HL-60 (cell line): ENCODE measurements at regions not wholly inside any gene's neighbourhood (a gene's known extent, or its start where the extent isn't known, plus 50 kb on each side); places are given as distances from the start of the nearest gene placed in this dataset.

Source experiments
- DNase-seq, 2 experiments: peaks; one replicate each; pipeline ENCODE4 v3.0.0-alpha.2; 2010 to 2020; ENCODE audit warnings: low read depth in 1 of 2, low spot score in 1 of 2
- H3K27ac ChIP-seq: fragments of 250-450 bp; sonication (Bioruptor Pico); replicated peaks from 2 replicates; pipeline ENCODE4 v1.5.1; 2020; ENCODE audit warnings: mild to moderate bottlenecking, moderate library complexity
- H3K27me3 ChIP-seq: fragments of 250-450 bp; sonication (Bioruptor Pico); 2 replicates; pipeline ENCODE4 v1.5.1; 2021; ENCODE audit warnings: mild to moderate bottlenecking, moderate library complexity; ENCODE audit not compliant: insufficient read depth, poor library complexity, severe bottlenecking
- H3K4me3 ChIP-seq: replicated peaks from 2 replicates; pipeline ENCODE4 v1.5.1; 2011; ENCODE audit warnings: mild to moderate bottlenecking, control low read depth, low read length; ENCODE audit not compliant: insufficient read depth
- CTCF ChIP-seq: IDR thresholded peaks from one replicate; pipeline ENCODE4 v1.5.1; 2011; ENCODE audit warnings: low read length, control low read depth, inconsistent platforms; ENCODE audit not compliant: insufficient read depth
- GABPA ChIP-seq: IDR thresholded peaks from 2 replicates; pipeline ENCODE4 v1.6.1; 2012; ENCODE audit warnings: low read depth
- POLR2AphosphoS5 ChIP-seq: IDR thresholded peaks from 2 replicates; pipeline ENCODE4 v1.6.1; 2012; ENCODE audit warnings: low read depth
- REST ChIP-seq: IDR thresholded peaks from 2 replicates; pipeline ENCODE4 v1.6.1; 2012; ENCODE audit warnings: low read depth; ENCODE audit not compliant: insufficient replicate concordance
- SPI1 ChIP-seq: IDR thresholded peaks from 2 replicates; pipeline ENCODE4 v1.6.1; 2012; ENCODE audit warnings: low read depth, mild to moderate bottlenecking, borderline replicate concordance

- H3K27ac ChIP-seq, result no peak overlapping the region
- no peak for TF ChIP-seq POLR2AphosphoS5
- no peak for TF ChIP-seq CTCF
- no peak for TF ChIP-seq REST
- no peak for TF ChIP-seq SPI1
- TF ChIP-seq GABPA, result no peak
- no peaks in the 10 kb centered on the region for H3K27me3 ChIP-seq
- DNase-seq, result no peak
- no peak overlapping the region for H3K4me3 ChIP-seq
Measured at GRCh38 chr12:78797196-78797931, 67.2 kb upstream of the SYT1 start.

- TF ChIP-seq REST (no peak), SPI1 (no peak), POLR2AphosphoS5 (no peak), GABPA (no peak), CTCF (no peak)
- H3K27me3 ChIP-seq, result no peaks in the 10 kb centered on the region
- no peak for DNase-seq
- H3K4me3 ChIP-seq, result no peak overlapping the region
- H3K27ac ChIP-seq, result no peak overlapping the region
Measured at GRCh38 chr12:78799649-78800048, 64.9 kb upstream of the SYT1 start.

- Histone ChIP-seq H3K27me3 (no peaks in the 10 kb centered on the region), H3K4me3 (no peak overlapping the region), H3K27ac (no peak overlapping the region)
- TF ChIP-seq CTCF, result no peak
- no peak for TF ChIP-seq REST
- TF ChIP-seq SPI1, result no peak
- TF ChIP-seq POLR2AphosphoS5, result no peak
- no peak for TF ChIP-seq GABPA
- DNase-seq, result no peak
Measured at GRCh38 chr12:78802593-78802992, 62.0 kb upstream of the SYT1 start.
